ENCODE measurements at regions not wholly inside any gene's neighbourhood (a gene's known extent, or its start where the extent isn't known, plus 50 kb on each side); places are given as distances from the start of the nearest gene placed in this dataset.
"Not testable (repeated sequence)": the region's sequence is repeated elsewhere in the genome, so short reads cannot be mapped to it uniquely, and the experiment has no call there.

- H3K4me3 ChIP-seq (replicated peaks in 1 of 2; ENCODE audit: low read depth in 2 of 2, low read length in 2 of 2), result no peak overlapping the region
- no peak for TF ChIP-seq CTCF (IDR thresholded peaks at IDR 0.05; ENCODE audit: low read depth, low read length)
- no peak for DNase-seq (ENCODE audit: low read depth in 2 of 2)
Observed at GRCh38 chr10:29709484-29710002, 74.8 kb upstream of the SVIL start.

GRCh38 chr10:29703271-29703670 is 68.5 kb upstream of the SVIL start:
- no peak for TF ChIP-seq CTCF (IDR thresholded peaks at IDR 0.05; ENCODE audit: low read depth, low read length)
- DNase-seq (ENCODE audit: low read depth in 2 of 2), result no peak
- H3K4me3 ChIP-seq (replicated peaks in 1 of 2; ENCODE audit: low read depth in 2 of 2, low read length in 2 of 2), result no peak overlapping the region

DNA sequence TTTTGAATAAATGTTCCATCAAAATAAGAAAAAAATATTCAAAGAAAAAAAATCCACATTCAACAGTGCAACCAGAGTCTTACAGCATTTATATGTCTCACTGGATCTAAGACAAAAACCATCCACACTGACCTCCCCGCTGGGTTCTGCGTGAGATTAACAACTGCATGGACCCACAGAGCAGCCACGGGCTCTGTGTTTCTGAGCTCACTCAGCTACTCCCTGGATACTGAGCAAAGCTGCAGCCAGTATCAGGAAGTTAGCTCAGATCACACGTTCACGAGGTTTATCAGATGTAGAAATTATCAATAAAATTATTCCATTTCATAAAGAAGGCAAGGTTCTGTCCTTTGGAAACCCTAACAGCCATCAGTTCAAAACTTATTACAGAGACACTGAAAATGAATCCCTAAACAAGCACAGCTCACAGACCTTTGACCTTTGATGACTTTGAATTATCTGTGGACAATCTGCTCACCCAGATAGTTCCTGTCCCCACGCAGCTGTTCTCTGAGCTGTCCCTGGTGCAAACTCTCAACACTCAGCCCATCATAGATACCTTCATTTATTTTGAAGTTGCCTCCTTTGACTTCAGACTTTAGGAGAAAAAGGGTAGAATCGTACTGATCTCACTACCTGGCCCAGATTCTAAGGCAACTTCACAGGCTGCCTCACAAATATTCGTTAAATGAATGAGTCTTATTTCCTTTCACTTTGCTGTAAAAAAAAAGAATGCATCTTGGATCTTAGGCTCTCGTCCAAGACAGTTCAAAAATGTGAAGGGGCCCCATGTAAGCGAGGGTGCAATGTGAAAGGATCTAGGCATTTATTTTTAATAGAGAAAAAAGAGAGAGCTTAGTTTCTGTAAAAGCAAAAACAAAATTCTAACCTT is 67.7 kb upstream of the SVIL start:
- peak in 1 of 2 donors; percentile 60 for DNase-seq (ENCODE audit: low read depth in 2 of 2)
- no peak overlapping the region for H3K4me3 ChIP-seq (replicated peaks in 1 of 2; ENCODE audit: low read depth in 2 of 2, low read length in 2 of 2)
- no peak for TF ChIP-seq CTCF (IDR thresholded peaks at IDR 0.05; ENCODE audit: low read depth, low read length)

- no peak for TF ChIP-seq CTCF (IDR thresholded peaks at IDR 0.05; ENCODE audit: low read depth, low read length)
- H3K4me3 ChIP-seq (replicated peaks in 1 of 2; ENCODE audit: low read depth in 2 of 2, low read length in 2 of 2), result no peak overlapping the region
- DNase-seq (ENCODE audit: low read depth in 2 of 2), result no peak
Observed at GRCh38 chr10:29701306-29701705, 66.5 kb upstream of the SVIL start.

- H3K4me3 ChIP-seq (replicated peaks in 1 of 2; ENCODE audit: low read depth in 2 of 2, low read length in 2 of 2), result no peak overlapping the region
- TF ChIP-seq CTCF (IDR thresholded peaks at IDR 0.05; ENCODE audit: low read depth, low read length), result no peak
- DNase-seq (ENCODE audit: low read depth in 2 of 2), result no peak
Observed at GRCh38 chr10:29699621-29700020, 64.8 kb upstream of the SVIL start.

DNA sequence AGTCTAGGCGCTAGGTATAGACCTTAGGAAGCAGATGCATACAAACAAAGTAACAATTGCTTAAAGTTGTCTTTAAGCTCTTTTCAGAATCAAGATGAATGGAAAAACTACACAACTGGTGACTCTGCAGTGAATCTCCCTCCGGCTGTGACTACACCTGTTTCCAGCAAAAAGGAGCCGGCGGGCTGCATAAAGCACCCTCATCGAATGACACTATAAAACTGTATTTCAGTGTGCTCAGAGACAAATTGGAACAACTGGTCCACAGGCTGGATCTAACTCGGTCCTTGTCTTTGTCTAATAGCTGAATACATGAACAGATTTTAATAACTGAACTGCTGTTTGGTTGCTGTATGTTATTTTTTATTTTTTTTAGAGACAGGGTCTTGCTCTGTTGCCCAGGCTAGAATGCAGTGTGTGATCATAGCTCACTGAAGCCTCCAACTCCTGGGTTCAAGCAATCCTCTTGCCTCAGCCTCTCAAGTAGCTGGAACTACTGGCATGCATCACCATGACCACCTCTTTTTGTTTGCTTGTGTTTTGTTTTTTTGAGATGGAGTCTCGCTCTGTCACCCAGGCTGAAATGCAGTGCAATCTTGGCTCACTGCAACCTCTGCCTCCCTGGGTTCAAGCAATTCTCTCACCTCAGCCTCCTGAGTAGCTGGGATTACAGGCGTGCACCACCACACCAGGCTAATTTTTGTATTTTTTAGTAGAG is 64.2 kb upstream of the SVIL start:
- no peak for DNase-seq (ENCODE audit: low read depth in 2 of 2)
- no peak for TF ChIP-seq CTCF (IDR thresholded peaks at IDR 0.05; ENCODE audit: low read depth, low read length)
- H3K4me3 ChIP-seq (replicated peaks in 1 of 2; ENCODE audit: low read depth in 2 of 2, low read length in 2 of 2), result no peak overlapping the region

DNA sequence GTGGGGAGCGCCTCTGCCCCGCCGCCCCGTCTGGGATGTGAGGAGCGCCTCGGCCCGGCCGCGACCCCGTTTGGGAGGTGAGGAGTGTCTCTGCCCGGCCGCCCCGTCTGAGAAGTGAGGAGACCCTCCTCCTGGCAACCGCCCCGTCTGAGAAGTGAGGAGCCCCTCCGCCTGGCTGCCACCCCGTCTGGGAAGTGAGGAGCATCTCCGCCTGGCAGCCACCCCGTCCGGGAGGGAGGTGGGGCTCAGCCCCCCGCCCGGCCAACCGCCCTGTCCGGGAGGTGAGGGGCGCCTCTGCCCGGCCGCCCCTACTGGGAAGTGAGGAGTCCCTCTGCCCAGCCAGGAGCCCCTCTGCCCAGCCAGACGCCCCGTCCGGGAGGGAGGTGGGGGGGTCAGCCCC is 61.8 kb upstream of the SVIL start:
- DNase-seq (ENCODE audit: low read depth in 2 of 2); H3K4me3 ChIP-seq (replicated peaks in 1 of 2; ENCODE audit: low read depth in 2 of 2, low read length in 2 of 2): not testable (repeated sequence)

Measured in cardiac fibroblast (primary cell).